ENCODE measurements at regions not wholly inside any gene's neighbourhood (a gene's known extent, or its start where the extent isn't known, plus 50 kb on each side); places are given as distances from the start of the nearest gene placed in this dataset.
"Not testable (repeated sequence)": the region's sequence is repeated elsewhere in the genome, so short reads cannot be mapped to it uniquely, and the experiment has no call there.

DNA sequence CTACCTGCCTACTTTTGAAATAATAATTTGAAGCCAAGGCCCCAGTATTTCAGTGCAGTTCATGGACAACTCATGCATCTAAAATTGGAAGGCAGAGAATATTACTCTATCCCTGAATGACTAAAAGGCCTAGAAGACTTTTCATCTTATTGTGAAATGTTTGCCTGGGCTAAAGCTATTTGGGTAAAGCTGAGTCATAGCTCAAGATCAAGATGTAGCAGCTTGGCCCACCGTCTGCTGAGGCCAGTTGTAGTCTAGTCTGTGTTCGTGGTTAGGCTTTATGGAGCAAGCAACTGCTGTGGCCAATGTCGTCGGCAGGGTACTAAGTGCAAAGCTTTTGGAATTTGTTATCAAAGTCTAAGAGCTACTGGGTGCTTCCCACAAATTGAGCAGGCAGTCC is 929.1 kb downstream of the RAB28 start:
- DNase-seq, result peak; percentile 90

DNA sequence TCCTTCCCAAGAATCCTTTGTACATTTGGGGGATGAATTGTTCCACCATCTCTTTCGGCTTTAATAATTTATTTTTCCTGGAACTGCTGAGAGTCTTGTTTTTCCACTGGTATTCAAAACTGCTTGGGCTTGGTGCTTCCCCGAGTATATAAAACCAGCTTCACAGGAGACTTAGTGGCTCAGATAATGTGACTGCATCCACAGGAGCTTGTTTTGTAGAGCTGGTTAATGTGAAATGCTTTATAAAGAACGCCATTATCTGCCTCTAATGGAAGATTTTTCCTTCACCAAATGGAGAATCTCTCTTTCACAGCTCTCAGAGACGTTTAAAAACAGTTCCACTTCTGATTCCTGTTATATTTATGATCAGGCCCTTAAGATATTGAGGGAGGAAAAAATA is 935.5 kb downstream of the RAB28 start:
- no peak for DNase-seq

DNA sequence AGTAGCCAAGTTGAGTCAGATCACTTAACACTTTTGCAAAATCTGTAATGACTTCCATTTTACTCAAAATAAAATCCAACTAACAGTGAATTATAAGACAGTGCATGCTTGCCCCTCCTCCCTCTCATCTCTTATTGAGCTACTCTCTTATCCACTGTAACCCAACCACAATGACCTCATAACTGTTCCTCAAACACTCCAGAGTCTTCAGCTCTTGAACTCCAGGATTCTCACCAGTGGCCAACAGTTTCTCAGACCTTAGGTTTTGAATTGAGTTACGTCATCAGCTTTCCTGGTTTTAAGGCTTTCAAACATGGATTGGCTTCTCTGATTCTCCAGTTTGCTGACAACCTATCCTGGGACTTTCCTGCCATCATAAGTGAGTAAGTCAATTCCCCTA is 938.3 kb downstream of the RAB28 start:
- no peak for DNase-seq

DNA sequence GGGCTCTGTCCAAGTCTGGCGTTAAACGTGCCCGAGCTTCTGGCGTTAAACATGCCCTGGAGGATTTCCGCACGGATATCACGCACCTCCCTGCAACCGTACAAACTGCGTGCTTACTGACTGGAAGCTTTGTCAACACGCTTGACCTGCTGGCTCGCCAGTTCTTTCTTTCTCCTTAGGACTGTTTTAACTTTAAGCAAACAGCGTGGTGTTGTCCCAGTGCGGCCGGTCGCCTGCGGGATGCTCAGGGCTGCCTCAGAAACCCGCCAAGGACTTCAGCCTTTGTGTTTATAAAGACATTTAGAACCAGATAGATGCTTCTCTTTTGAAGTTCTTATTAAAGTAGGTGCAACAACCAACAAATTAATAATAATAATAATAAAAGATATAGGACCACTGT is 946.0 kb downstream of the RAB28 start:
- no peak for DNase-seq

DNA sequence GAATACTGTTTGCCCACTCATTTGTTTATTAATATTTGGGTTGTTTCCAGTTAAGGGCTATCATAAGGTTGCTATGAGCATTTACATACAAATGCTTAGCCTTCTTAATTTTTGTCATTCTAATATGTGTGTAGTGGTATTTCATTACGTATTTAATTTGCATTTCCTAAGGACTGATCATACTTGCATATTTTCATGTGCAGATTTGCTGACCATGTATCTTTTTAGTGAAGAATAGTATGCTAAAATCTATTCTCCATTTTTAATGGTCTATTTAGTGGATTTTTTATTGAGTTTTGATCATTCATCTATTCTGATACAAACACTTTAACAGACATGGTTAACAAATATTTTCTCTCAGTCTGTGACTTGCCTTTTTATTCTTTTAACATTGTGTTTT is 949.5 kb downstream of the RAB28 start:
- DNase-seq, result no peak

DNA sequence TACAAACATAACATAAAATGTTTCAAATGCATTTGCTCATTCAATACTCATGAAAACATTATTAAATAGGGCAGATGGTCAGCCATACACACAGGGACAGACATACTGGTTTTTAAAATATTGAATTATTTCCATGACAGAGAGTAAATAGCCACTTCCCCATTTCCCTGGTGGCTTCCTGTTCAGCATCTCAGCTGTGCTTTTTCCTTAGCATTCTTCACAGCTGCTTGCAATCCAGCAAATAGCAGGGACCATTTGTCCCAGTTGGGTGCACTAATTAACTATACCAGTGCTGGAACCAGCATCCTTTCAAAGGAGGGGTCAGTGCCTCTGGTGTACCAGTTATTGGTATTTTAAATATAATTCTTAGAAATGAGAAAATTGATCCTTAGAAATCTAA is 964.7 kb downstream of the RAB28 start:
- peak; percentile 1 for DNase-seq

DNA sequence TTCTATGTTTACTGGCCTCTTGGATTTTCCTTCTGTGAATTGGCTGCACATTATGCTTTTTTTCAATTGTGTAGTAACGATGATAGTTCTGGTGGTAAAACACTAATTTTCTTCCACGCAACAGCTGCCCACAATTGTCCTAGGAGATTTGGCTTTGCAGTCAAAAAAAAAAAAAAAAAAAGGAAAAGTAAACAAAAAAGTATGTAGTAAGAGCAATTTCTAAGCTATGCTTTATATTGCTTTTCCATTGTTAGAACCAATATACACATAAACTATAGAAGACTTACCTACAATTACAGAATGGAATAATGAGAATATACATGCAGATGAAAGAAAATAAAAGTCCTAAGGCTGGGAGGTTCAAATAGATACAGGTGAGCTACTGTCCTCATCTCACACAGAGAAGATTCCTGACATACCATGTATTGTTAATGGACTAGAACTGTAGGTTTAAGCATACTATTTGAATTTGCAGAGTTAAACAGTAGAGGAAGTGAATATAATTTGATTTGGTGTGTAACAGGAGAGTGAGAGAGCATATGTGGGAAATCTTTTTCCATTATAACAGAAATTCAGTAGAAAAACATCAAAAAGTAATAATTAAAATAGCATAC is 976.2 kb downstream of the RAB28 start:
- no peak for DNase-seq

DNA sequence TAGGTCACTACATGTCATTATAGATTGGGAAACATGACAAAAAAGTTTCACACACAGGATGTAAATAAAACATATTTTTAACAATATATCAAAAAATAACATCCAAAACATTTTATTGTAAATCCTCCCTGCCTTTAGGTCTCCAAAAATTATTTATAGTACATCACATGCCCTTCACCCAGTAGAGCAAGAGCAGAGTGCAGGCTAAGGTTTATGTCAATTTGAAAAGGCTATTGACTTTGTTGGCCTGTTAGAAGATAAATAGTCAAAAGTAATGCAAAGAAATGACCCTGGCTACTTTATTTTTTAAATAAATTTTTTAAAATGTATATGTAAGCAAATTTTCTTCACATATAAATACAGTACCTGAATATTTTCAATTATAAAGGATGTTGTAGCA is 983.7 kb downstream of the RAB28 start:
- no peak for DNase-seq

DNA sequence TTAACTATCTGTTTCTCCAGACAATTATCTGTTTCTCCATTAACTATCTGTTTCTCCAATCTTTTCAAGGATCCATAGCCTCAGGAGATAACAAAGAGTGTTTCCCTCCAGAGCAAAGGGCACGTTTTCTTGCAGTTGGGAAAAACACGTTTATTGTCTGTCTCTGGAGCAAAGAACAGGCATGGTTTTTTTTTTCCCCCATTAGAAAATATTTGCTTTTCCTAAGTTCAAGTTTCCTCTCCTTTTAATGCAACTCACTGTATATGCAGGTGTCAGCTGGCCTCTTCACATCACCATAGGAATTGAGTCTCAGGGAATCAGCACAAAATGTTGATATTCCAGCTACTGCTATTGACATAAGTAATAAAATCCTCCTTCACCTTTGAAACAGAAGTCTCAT is 984.4 kb downstream of the RAB28 start:
- no peak for DNase-seq

DNA sequence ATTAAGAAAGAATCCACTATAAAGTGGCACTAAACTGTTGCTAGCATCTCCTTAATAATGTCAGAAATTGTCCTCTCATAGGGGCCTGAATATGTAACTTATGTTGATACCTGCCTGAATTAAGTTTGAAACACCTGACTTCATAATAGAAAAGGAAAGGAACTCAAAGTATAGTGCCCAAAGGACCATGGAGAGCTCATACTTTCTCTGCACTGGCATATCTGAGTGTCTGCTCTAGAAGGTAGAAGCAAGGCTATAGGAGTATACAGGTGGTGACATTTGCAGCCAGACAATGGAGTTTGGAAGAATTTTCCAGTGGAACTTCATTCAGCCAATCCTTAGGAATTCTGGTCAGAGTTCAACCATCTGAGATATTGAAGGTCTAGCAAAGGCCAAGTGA is 988.9 kb downstream of the RAB28 start:
- no peak for DNase-seq

DNA sequence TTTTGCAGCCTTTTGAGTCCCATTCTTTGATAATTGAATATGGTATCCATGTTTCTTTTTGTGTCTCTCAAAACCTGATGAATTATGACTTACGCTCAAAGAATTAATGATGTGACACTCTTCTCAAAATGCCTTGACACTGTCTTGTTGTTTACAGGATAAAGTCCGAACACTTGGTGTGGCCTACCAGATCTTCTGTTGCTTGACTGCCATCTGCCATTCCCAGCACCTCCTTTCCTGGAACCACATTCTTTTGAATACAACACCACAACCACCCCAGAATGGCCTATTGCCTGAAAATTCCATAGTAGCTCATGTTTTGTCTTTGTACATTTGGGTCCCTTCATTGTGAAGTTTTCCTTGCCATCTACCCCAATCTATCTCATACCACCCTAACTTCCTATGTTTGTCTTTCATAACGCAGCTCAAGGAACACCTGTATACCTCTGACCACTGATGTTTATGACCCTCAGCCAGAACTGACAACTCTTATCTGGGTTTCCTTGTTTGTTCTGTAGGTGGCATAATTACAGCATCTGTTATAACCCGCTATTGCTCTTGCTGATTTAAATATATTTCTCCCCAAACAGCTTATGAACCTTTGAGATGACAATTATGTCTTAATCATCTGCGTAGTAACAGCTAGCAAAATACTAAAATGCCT is 991.3 kb downstream of the RAB28 start:
- no peak for DNase-seq

DNA sequence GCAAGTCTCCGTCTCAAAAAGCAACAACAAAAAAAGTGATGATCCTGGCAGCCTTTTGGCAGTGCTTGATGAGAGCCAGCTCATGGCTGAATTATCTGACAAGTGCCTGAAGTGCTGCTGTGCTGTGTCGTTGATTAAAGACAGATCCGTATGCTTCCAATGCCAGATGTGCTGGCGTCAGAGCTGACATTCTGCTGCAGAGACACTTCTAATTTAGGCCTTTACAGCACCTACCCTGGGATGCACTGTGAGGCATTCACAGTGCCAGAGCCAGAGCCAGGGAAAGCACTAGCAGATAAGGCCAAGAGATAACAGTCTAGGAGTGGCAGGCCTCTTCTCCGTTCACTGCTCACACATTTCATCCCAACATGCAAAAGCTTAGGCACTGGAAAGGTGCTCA is 995.5 kb downstream of the RAB28 start:
- no peak for DNase-seq

DNA sequence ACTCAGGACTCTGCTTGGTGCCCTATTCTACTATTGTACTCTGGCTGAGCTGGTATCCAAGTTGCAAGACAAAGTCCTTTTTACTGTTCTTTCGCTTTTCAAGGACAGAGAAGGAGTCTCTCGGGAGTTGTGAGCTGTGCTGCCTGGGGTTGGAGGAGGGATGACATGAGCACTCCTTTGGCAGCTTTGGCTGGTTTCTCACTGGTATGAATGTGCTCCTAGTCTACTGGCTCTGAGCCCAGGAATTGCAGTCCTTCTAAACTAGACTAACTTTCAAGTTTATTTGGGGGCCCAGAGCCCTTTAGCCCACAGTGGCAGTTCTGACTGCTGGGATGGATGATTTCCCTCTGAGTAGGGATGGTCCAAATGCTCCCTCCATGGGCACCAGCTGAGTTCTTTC is 997.1 kb downstream of the RAB28 start:
- DNase-seq, result no peak

DNA sequence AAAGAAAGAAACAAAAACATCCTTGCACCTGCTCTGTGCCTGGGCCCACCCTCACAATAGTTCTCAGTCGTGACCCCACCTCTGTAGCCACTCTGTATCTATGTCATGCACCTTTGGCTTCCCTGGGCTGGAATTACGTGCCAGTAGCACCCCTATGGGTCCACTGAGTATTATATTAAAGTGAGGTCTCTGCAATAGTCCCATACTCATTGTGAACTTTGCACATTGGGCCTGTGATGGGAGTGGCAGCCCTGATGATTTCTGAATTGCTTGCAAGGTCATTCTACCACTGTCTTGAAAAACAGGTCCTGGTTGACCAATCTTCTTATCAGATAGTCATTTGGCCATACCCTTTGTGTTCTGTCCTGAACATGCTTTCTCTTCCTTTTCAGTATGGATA is 1012.1 kb downstream of the RAB28 start:
- no peak for DNase-seq

DNA sequence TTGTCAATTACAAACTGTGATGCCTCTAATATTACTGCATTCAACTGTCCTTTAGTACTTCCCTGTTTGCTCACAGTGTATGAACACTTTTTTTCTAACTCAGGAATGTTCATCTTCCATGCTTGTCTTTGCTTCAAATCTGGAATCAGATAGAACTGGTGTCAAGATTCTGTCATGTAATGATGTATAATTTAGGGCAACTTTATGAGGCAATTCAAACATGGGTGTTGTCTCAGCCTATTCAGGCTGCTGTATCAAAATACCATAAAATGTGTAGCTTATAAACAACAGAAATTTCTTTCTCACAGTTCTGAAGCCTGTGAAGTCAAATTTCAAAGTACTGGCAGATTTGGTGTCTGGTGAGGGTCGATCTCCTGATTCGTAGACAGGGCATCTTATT is 1012.9 kb downstream of the RAB28 start:
- no peak for DNase-seq

DNA sequence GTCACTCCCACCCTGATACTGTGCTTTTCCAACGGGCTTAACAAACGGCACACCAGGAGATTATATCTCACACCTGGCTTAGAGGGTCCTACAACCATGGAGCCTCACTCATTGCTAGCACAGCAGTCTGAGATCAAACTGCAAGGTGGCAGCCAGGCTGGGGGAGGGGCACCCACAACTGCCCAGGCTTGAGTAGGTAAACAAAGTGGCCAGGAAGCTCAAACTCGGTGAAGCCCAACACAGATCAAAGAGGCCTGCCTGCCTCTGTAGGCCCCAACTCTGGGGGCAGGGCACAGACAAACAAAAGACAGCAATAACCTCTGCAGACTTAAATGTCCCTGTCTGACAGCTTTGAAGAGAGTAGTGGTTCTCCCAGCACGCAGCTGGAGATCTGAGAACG is 1022.6 kb downstream of the RAB28 start:
- not testable (repeated sequence) for DNase-seq

DNA sequence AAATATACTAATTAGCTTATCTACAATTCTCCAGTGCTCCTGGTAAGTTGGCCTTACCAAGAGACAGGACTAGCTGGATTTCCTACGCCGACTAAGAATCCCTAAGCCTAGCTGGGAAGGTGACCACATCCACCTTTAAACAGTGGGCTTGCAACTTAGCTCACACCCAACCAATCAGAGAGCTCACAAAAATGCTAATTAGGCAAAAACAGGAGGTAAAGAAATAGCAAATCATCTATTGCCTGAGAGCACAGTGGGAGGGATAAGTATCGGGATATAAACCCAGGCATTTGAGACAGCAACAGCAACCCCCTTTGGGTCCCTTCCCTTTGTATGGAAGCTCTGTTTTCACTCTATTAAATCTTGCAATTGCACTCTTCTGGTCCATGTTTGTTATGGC is 1025.0 kb downstream of the RAB28 start:
- DNase-seq, result no peak

DNA sequence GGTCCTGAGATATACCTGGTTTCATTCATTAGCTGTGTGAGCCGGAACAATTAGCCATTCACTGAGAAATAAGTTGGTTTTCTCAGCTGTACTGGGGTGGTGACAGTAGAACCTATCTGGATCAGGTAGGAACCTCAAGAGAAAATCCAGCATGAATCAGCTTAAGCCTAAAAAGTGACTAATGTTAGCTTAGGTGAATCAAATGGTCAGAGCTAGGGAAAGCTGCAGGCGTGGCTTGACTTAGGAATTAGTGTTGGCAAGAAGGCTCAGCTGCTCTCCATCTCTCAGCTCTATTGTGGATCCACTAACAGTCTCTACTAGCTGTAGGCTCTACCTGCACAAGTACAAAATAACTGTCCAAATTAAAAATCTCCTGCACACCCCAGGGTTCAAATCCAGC is 1025.5 kb downstream of the RAB28 start:
- no peak for DNase-seq

DNA sequence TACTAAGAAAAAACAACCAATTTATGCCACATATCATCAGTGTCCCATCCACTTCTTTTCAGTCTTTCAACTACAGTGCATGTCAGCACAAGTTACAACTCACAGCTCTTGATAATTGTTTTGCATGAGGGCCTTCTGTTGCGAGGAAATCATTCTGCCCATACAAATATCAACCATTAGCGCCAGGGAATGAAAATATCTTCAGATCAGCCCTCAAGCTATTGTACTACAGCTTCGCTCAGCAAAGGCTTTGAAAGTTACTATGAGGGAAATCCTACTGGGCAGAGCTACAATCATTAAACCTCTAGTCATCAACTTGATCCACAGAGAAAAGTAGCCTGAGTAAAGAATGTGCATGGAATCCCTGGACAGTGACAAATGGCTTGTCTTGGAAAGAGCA is 1023.6 kb upstream of the HS3ST1 start:
- no peak for DNase-seq

DNA sequence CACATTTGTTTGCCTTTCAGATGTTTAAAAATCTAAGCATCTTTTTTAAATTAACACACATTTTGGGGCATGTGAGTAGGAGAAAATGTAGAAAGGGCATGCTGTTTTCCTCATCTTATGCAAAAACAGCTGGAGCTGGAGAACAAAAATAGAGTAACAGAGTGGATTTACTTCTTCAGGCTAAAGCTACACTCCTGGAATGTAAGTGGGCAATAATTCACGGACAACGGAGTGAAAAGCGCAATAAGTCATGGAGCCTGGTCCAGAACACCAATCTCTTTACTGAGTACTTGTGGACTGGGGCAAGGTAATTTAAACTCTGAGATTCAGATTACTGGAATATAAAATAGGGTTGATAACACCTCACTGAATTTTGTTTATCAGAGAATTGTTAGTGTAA is 1018.8 kb upstream of the HS3ST1 start:
- DNase-seq, result no peak

DNA sequence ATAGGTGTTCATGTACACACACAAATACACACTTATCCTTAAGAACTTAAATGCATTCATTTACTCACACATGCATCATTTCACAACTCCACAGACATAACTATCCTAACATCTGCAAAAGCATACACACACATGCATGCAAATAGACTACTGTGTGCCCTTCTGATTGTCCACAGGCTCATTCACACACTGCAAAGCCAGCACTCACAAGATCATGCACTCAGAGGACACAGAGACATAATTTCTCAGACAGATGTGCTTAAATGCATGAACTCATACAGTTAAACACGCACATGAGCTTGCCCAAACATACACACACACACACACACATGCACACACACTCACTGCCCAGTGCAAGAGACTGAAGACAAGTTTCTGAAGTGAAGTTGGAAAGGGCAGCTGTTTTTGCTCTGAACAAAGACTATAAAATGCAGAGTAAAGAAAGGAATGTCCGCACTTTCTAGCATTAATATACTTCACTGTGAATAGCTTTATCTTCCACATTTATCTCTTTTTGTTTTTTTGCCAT is 1018.0 kb upstream of the HS3ST1 start:
- no peak for DNase-seq

DNA sequence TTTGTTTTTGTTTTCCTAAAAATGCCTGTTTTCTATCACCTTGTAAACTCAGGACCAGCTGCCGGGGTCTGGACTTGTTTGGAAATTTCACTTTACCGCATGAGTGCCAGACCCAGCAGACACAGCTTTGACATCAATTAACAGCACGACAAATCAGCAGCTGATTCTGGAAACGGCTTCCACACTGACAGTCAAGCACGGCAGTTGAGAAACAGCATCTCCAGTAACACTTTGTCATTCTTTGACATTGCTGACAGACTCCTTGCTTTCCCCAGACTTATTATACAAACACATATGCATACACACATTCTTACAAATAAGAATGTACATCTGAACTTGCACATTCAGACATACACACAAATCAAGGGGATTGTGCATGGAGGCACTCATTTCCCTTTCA is 1017.6 kb upstream of the HS3ST1 start:
- DNase-seq, result no peak

DNA sequence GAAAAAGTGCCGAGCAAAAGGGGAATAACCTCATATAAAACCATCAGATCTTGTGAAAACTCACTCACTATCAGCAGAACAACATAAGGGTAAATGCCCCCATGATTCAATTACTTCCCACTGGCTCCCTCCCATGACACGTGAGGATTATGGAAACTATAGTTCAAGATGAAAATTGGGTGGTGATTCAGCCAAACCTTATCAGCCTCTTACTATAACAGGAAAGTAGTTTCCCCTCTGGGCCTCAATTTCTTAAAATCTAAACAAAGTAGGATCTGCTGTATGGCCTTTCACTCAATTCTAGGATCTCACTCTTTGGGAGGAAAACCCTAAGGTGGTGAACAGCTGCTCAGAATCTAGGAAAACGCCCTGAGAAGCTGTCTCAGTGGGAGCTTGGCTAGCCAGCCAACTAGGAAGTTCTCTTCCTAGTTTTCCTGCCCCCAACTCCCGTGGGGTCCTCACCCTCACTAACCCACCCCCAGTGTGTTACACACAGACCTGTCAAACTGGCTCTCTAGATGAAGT is 1017.1 kb upstream of the HS3ST1 start:
- DNase-seq, result no peak

DNA sequence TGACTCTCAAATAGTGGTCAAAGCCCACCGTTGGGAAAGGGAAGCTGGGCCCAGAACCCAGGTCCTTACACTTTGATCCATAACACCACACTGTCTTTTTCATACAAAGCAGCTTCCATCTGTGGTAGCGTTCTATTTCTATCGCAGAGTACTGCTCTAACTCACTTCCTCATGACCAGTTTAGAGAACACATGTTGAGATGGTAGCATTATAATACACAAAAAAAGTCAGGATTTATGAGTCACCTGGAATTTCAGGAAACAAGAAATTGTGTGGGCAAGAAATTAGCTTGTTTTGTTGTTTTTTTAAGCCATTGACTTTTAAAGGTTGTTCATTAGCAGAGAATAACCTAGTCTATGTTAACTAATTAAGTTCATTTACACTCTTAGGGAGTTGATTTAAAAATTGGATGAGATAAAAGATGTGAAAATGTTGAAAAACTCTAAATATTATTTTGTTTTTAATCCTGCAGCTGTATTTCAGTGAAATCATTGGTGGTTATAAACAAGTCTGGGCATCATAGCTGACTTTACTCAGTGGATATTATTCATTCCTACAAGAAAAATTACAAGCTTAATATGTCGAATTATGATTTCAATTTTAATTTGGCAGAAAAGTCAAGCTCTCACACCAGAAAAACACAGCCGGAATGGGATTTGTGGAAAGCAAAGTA is 1011.1 kb upstream of the HS3ST1 start:
- no peak for DNase-seq
